HG03575 (cell line): ENCODE measurements at regions not wholly inside any gene's neighbourhood (a gene's known extent, or its start where the extent isn't known, plus 50 kb on each side); places are given as distances from the start of the nearest gene placed in this dataset.

ENCODE experiments used
- ATAC-seq: cut with Tn5 transposase; IDR thresholded peaks from one replicate; pipeline ENCODE4 v1.9.1; 2021; ENCODE audit not compliant: unreplicated experiment, insufficient number of reproducible peaks, low FRiP score; ENCODE audit errors: extremely low read depth

DNA sequence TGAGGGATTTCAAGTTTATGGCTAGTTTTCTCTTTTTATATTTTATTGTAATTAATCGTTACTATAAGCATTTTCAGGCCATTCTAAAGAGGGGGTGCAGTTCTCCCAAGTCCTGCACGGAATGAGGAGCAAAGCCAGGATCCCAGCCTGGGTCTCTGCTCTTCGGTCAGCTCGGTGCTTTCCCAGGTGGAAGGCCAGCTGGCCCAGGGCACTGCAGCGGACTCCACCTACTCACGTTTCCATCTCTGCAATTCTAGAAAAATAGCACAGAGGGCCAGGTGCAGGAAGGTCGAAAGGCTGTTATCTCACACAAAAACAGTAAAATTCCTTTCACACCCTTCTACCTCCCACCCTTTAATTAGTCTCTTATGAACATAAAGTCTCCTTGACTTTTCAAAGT is 59.5 kb upstream of the HES1 start:
- ATAC-seq, result no peak

DNA sequence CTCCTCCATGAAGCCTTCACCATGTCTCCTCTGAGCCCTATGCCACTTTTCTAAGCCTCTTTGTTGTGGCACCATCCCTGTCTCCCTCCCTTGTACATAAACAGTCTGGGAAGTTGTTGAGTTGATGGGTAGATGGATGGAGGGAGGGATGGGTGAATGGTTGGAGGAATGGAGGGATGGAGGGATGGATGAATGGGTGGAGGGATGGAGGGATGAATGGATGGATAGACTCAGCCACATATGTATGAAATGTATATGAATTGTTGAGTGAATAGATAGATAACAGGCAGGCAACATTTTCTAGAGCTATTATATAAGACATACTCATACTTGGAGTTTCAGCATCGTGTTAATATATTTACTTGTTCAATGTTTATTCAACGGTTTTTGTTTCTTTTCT is 58.3 kb upstream of the HES1 start:
- ATAC-seq, result no peak

DNA sequence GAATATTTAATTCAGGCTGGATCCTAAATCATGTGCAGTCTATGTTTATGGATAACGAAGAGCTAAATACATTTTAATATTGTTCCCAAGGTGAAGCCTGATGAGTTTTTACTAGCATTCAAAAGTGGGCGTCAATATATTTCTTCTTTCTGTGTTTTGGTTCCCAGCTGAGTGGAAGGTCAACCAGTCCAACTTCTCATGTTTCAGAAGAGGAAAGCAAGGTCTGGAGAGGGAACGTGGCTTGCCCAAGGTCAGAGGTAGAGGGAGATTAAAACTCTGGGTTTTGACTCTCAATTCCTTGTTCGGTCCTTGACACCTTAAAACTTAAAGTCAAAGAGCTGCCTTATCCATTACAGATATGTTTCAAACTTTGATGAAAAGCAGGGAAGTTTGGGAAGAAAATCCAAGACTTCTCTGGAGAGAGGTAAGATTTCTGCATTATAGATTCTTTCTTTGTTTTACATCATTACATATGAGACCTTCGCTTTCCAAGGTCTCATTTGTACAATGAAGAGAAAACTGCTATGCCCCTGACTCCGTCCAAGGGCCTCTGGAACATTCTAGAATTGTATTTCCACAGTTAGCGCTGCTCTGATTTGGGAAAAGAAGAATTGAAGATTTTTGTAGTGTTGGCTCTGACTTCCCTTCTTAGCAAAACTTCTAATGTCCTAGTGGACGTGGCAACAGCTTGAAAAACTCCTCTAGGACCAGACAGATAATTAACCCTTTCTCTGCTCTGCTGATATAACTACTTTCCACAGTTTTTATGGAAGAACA is 57.7 kb upstream of the HES1 start:
- ATAC-seq, result no peak

DNA sequence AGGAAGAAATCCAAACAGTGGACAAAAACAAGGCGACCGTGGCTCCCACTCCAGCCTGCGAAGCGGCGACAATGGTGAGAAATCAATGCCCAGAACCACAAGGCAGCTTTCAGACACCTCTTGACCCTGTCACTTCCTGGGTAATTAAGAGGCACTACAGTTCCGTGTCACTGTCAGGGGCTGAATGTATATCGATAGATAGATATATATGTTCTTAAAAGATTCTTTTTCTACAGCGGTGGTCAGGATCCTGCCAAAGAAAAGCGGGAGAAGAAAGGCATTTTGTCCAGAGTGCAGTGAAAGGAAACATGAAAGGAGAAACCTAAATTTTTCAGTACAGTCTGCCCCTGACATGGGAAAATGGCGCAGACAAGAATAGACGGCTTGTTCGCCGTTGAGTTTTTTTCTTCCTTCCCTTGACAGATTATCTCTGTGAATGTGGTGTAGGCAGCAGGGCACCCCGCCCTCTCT is 56.2 kb upstream of the HES1 start:
- no peak for ATAC-seq

DNA sequence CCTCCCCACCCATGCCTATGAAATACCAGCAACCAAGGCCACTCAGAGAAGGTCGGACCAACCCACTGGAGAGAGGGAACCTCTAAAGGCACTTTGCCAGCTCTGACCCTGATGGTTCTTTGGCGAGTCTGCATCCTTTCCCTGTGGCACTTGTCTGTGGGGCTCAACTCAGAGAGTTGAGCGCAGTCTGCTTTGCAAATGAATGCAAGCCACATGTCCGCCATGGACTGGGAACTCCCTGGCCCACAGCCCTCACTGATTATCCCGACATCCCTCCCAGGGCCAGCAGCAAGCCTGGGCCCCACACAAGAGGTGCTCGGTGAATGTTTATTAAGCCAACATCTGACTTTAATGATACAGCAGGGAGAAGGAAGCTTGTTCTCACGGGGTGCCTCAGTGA is 55.5 kb upstream of the HES1 start:
- ATAC-seq, result no peak

DNA sequence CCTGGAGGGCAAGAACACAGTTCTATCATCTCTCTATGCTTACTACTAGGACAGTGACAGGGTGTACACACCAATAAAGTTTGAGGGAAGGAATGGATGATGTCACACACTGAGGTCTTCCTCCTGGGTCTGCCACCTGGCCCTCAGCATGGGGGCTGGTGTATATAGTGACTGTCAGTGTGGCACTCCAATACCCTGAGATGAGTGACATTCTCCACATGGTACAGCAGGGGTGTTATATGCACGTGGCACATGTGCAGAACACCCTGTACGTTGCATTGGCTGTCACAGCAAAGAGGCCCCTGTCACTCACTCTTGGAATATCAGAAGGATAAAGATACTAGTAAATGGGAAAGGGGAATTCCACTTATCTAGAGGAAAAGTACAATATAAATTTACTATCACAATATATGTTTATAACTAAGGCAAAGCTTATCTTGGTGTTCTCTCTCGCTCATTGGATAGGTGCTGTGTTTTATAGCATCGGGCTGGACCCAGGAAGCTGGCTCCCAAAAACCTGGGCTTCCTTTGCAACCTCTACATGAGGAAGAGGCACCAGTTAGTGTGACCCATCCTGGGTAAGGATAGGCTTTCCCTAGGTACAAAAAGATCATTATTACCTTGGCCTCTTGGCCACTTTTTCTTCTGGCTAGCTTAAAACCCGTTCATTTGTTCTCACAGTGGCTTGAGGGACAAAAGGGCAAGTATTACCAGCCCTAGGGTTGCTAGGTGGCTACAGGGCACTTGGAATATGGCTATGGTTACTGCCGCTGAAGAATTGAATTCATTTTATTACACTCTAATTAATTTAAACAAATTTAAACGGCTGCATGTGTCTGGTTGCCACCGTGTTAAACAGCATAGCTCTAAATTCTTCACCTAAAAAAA is 54.8 kb upstream of the HES1 start:
- ATAC-seq, result no peak

DNA sequence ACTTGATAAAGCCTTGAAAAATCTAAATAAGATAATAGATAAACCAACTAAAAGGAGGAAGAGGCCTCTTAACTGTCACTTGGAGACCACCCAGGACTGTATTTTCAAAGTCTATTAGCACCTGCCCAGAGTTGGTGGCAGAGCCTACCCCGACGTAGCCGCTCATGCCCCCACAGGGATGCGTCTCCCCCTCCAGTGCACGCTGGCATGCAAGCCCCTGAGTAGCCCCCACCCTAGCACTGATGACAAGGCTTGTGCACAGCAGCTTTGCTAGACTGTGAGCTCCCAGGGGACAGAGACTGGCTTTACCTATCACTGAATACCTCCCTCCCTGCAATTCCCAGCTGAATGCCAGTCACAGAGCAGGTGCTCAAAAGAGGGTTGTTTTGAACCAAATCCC is 54.1 kb upstream of the HES1 start:
- no peak for ATAC-seq

DNA sequence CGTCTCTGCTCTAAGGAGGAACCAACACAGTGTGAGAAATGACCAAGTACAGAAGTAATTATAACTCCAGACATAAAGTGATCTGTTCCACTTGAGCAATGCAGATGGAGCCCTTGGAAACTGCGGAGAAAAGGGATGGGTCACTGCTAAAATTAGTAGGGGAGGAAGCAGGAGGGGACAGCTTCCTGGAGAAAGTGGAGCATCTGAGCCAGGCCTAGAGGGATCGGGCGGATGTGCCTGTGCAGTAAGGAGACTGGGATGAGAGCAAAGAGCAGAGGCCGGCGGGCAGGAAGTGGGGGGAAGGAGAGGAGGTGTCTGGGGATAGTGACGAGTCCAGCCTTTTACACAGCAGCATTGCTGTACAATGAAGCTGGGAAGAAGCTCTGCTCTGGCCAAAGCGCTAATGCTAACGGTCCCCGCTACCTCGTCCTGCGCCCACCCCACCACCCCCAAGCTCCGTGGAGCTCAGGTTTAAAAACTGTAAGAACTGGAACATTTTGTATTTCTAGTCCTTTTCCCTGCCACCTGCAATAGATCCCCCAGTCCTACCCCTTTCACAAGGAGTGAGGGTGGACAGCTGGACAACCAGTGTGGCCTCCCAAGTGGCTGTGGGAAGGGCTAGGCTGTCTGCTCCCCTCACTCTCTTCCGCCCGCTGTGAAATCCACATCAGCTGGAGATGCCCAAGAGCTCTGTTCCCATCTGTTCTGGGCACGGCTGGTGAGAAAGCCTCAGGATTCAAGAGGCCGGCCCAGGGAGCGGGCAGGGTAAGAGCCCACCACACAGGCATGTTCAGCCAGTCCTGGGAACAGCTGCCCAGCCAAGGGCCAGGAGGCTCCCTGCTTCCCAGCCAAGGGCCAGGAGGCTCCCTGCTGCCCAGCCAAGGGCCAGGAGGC is 53.0 kb upstream of the HES1 start:
- ATAC-seq, result no peak

DNA sequence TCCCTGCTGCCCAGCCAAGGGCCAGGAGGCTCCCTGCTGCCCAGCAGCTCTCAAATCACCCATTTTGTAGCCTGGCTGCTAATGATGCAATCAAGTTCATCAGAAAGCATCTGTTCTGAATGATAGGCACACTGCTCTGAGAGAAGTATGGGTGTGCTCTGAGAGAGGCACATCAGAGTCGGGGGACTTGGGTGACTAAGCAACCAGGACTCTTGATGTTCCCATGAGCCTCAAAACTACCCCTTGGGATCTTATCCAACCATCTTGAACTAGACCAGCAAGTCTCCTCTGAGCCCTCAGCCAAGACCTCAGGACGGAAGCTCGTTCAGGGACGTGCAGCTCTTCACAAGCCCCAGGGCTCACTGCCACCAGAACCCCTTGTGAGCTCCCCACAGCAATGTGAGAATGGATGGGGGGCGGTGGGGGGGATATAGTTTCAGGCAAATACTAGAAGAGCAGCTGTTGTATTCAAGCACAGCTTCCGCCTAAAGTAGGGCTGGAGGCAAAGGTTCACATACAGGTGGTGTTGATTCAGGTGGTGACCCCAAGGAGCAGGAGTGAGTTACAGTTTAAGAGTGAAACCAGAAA is 52.2 kb upstream of the HES1 start:
- no peak for ATAC-seq

DNA sequence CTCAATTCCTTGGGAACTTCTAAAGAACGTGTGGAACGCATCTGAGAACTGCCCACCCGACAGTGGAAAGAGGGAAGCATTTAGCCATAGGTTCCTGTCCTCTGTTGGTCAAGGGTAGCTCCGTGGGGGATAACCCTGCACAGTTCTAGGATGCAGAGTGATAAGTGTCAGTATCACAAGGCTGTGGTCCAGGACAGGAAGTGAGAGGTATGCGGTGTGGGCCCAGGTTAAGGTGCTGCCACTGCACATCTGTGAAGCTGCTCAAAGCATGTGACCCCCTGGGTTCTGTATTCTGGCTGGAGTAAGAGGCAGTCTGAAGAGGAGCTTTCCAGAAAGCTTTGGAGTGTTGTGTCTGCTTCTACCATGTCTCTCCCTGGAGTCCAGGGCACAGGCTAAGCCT is 51.7 kb upstream of the HES1 start:
- ATAC-seq, result peak; percentile 66
